ENCODE measurements at regions not wholly inside any gene's neighbourhood (a gene's known extent, or its start where the extent isn't known, plus 50 kb on each side); places are given as distances from the start of the nearest gene placed in this dataset.
"Not testable (repeated sequence)": the region's sequence is repeated elsewhere in the genome, so short reads cannot be mapped to it uniquely, and the experiment has no call there.

- intact Hi-C loops (cut with micrococcal nuclease): loop anchor here (10.0 kb wide), 1 partner anchor 63 kb away; no protein-coding TSS in a partner anchor
- no peaks in the 10 kb centered on the region for H3K9me3 Mint-ChIP-seq
- no peaks in the 10 kb centered on the region for H3K27me3 Mint-ChIP-seq (ENCODE audit: insufficient read depth)
- no peaks in the 10 kb centered on the region for H3K36me3 Mint-ChIP-seq (ENCODE audit: low read depth)
- peaks cover 16% of the 10 kb centered on the region for H3K4me1 Mint-ChIP-seq (ENCODE audit: low read depth)
- H3K4me3 Mint-ChIP-seq: no peak overlapping the region
- no peak overlapping the region for H3K27ac Mint-ChIP-seq
- no peak for DNase-seq (ENCODE audit: low spot score)
These were observed 299.1 kb upstream of the MCTP2 start for GRCh38 chr15:93932164-93932776.

GRCh38 chr15:93929375-93930094 is 301.8 kb upstream of the MCTP2 start:
- no peaks in the 10 kb centered on the region for H3K9me3 Mint-ChIP-seq
- intact Hi-C loops (cut with micrococcal nuclease): loop anchor here (10.0 kb wide), 1 partner anchor 65 kb away; no protein-coding TSS in a partner anchor

GRCh38 chr15:93920204-93920603 is 311.2 kb upstream of the MCTP2 start:
- H3K4me3 Mint-ChIP-seq: no peak overlapping the region
- H3K27ac Mint-ChIP-seq: no peak overlapping the region
- H3K27me3 Mint-ChIP-seq (ENCODE audit: insufficient read depth): no peaks in the 10 kb centered on the region
- peaks cover 4% of the 10 kb centered on the region for H3K9me3 Mint-ChIP-seq
- no peaks in the 10 kb centered on the region for H3K4me1 Mint-ChIP-seq (ENCODE audit: low read depth)
- intact Hi-C loops (cut with micrococcal nuclease): no loop called here
- DNase-seq (ENCODE audit: low spot score): no peak
- no peaks in the 10 kb centered on the region for H3K36me3 Mint-ChIP-seq (ENCODE audit: low read depth)

More at GRCh38 chr15:93929375-93930094, 301.8 kb upstream of the MCTP2 start:
- DNase-seq (ENCODE audit: low spot score): no peak
- Mint-ChIP-seq H3K27ac (no peak overlapping the region), H3K27me3 (ENCODE audit: insufficient read depth) (no peaks in the 10 kb centered on the region), H3K4me3 (no peak overlapping the region), H3K4me1 (ENCODE audit: low read depth) (peaks cover 16% of the 10 kb centered on the region), H3K36me3 (ENCODE audit: low read depth) (no peaks in the 10 kb centered on the region)

- H3K27ac Mint-ChIP-seq; H3K27me3 Mint-ChIP-seq (ENCODE audit: insufficient read depth); DNase-seq (ENCODE audit: low spot score); H3K9me3 Mint-ChIP-seq; H3K4me3 Mint-ChIP-seq; H3K4me1 Mint-ChIP-seq (ENCODE audit: low read depth); intact Hi-C loops (cut with micrococcal nuclease); H3K36me3 Mint-ChIP-seq (ENCODE audit: low read depth): not testable (repeated sequence)
These were observed 312.6 kb upstream of the MCTP2 start for GRCh38 chr15:93918801-93919200.

GRCh38 chr15:93917181-93917580 is 314.2 kb upstream of the MCTP2 start:
- Mint-ChIP-seq H3K27me3 (ENCODE audit: insufficient read depth) (no peaks in the 10 kb centered on the region), H3K36me3 (ENCODE audit: low read depth) (no peaks in the 10 kb centered on the region), H3K9me3 (peaks cover 2% of the 10 kb centered on the region), H3K4me3 (no peak overlapping the region), H3K27ac (no peak overlapping the region), H3K4me1 (ENCODE audit: low read depth) (no peaks in the 10 kb centered on the region)
- DNase-seq (ENCODE audit: low spot score): no peak
- intact Hi-C loops (cut with micrococcal nuclease): no loop called here

GRCh38 chr15:93913871-93914270 is 317.5 kb upstream of the MCTP2 start:
- Mint-ChIP-seq H3K9me3 (no peaks in the 10 kb centered on the region), H3K4me3 (no peak overlapping the region), H3K27ac (no peak overlapping the region), H3K36me3 (ENCODE audit: low read depth) (no peaks in the 10 kb centered on the region), H3K4me1 (ENCODE audit: low read depth) (no peaks in the 10 kb centered on the region), H3K27me3 (ENCODE audit: insufficient read depth) (no peaks in the 10 kb centered on the region)
- intact Hi-C loops (cut with micrococcal nuclease): no loop called here
- DNase-seq (ENCODE audit: low spot score): no peak

GRCh38 chr15:93913310-93913709 is 318.1 kb upstream of the MCTP2 start:
- Mint-ChIP-seq H3K4me3 (no peak overlapping the region), H3K9me3 (no peaks in the 10 kb centered on the region), H3K27me3 (ENCODE audit: insufficient read depth) (no peaks in the 10 kb centered on the region), H3K4me1 (ENCODE audit: low read depth) (no peaks in the 10 kb centered on the region), H3K36me3 (ENCODE audit: low read depth) (no peaks in the 10 kb centered on the region), H3K27ac (no peak overlapping the region)
- intact Hi-C loops (cut with micrococcal nuclease): no loop called here
- no peak for DNase-seq (ENCODE audit: low spot score)

- H3K4me3 Mint-ChIP-seq: no peak overlapping the region
These were observed 330.6 kb upstream of the MCTP2 start for GRCh38 chr15:93900476-93901400.

GRCh38 chr15:93899817-93900216 is 331.5 kb upstream of the MCTP2 start:
- no peak overlapping the region for H3K27ac Mint-ChIP-seq

More at GRCh38 chr15:93900476-93901400, 330.6 kb upstream of the MCTP2 start:
- H3K4me1 Mint-ChIP-seq (ENCODE audit: low read depth): no peaks in the 10 kb centered on the region
- H3K9me3 Mint-ChIP-seq: no peaks in the 10 kb centered on the region
- no peak for DNase-seq (ENCODE audit: low spot score)
- H3K27ac Mint-ChIP-seq: no peak overlapping the region
- H3K36me3 Mint-ChIP-seq (ENCODE audit: low read depth): no peaks in the 10 kb centered on the region
- H3K27me3 Mint-ChIP-seq (ENCODE audit: insufficient read depth): no peaks in the 10 kb centered on the region
- intact Hi-C loops (cut with micrococcal nuclease): no loop called here

GRCh38 chr15:93897377-93897776 is 334.0 kb upstream of the MCTP2 start:
- H3K27me3 Mint-ChIP-seq (ENCODE audit: insufficient read depth): no peaks in the 10 kb centered on the region
- H3K27ac Mint-ChIP-seq: no peak overlapping the region
- H3K9me3 Mint-ChIP-seq: no peaks in the 10 kb centered on the region
- H3K4me3 Mint-ChIP-seq: no peak overlapping the region
- no peaks in the 10 kb centered on the region for H3K36me3 Mint-ChIP-seq (ENCODE audit: low read depth)
- no peak for DNase-seq (ENCODE audit: low spot score)
- intact Hi-C loops (cut with micrococcal nuclease): no loop called here
- H3K4me1 Mint-ChIP-seq (ENCODE audit: low read depth): no peaks in the 10 kb centered on the region

More at GRCh38 chr15:93899817-93900216, 331.5 kb upstream of the MCTP2 start:
- no peak for DNase-seq (ENCODE audit: low spot score)
- Mint-ChIP-seq H3K36me3 (ENCODE audit: low read depth) (no peaks in the 10 kb centered on the region), H3K4me1 (ENCODE audit: low read depth) (no peaks in the 10 kb centered on the region), H3K4me3 (no peak overlapping the region), H3K9me3 (no peaks in the 10 kb centered on the region), H3K27me3 (ENCODE audit: insufficient read depth) (no peaks in the 10 kb centered on the region)
- intact Hi-C loops (cut with micrococcal nuclease): no loop called here

- intact Hi-C loops (cut with micrococcal nuclease): no loop called here
- Mint-ChIP-seq H3K36me3 (ENCODE audit: low read depth) (no peaks in the 10 kb centered on the region), H3K4me1 (ENCODE audit: low read depth) (no peaks in the 10 kb centered on the region), H3K27me3 (ENCODE audit: insufficient read depth) (no peaks in the 10 kb centered on the region), H3K4me3 (no peak overlapping the region), H3K27ac (no peak overlapping the region), H3K9me3 (no peaks in the 10 kb centered on the region)
- DNase-seq (ENCODE audit: low spot score): no peak
These were observed 335.2 kb upstream of the MCTP2 start for GRCh38 chr15:93895976-93896770.

- intact Hi-C loops (cut with micrococcal nuclease): no loop called here
- no peaks in the 10 kb centered on the region for H3K27me3 Mint-ChIP-seq (ENCODE audit: insufficient read depth)
- H3K9me3 Mint-ChIP-seq: no peaks in the 10 kb centered on the region
- H3K36me3 Mint-ChIP-seq (ENCODE audit: low read depth): no peaks in the 10 kb centered on the region
- H3K27ac Mint-ChIP-seq: no peak overlapping the region
- H3K4me3 Mint-ChIP-seq: no peak overlapping the region
- DNase-seq (ENCODE audit: low spot score): no peak
- H3K4me1 Mint-ChIP-seq (ENCODE audit: low read depth): no peaks in the 10 kb centered on the region
These were observed 336.8 kb upstream of the MCTP2 start for GRCh38 chr15:93894438-93895036.

Measured in activated T-helper 1 cell treated with anti-CD3 and anti-CD28 coated beads, Interleukin-12 subunit alpha, Interleukin-12 subunit beta, Interleukin-2, Interleukin-4 antibody, amounts not matched to agents 30 ng/mL and 10 ng/mL and 1 ng/mL, durations not matched to agents 14 hours and 24 hours and 36 hours (primary cell).